Fibroblast of lung (primary cell): ENCODE measurements at regions not wholly inside any gene's neighbourhood (a gene's known extent, or its start where the extent isn't known, plus 50 kb on each side); places are given as distances from the start of the nearest gene placed in this dataset.

Experiments
- EZH2 ChIP-seq: IDR thresholded peaks from 2 replicates; pipeline ENCODE4 v1.5.1; 2012; ENCODE audit warnings: low read length, control low read depth, mild to moderate bottlenecking; ENCODE audit errors: missing control alignments
- TF ChIP-seq, protein P1 (sequence below), 2 donors: IDR thresholded peaks in 1 of 2; conservative IDR thresholded peaks in 1 of 2; 1 replicate in 1 of 2; 2 replicates in 1 of 2; pipeline ENCODE4 v1.5.1; 2011 to 2012; ENCODE audit warnings: low read length in 2 of 2, control low read depth in 1 of 2, inconsistent platforms in 1 of 2, low read depth in 1 of 2, mild to moderate bottlenecking in 1 of 2

DNA sequence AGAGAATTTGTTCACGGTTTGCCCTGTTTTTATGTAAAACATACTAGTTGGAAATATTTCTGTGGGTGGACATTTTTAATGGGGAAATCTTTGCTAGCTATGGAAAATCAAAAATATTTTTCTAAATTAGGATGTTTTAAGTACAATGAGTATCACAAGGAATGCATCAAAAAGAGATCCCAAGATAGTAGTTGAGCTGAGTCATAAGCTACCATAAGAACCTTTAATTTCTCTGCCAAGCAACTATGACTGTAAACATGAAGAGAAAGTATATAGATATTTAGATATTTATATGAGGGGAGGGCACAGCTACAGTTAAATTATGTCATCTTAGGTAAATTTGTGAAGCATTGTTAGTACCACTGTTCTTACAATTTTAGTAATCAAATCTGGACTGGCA, 646.2 kb downstream of the XIRP2 start:
- TF ChIP-seq, protein P1, sequence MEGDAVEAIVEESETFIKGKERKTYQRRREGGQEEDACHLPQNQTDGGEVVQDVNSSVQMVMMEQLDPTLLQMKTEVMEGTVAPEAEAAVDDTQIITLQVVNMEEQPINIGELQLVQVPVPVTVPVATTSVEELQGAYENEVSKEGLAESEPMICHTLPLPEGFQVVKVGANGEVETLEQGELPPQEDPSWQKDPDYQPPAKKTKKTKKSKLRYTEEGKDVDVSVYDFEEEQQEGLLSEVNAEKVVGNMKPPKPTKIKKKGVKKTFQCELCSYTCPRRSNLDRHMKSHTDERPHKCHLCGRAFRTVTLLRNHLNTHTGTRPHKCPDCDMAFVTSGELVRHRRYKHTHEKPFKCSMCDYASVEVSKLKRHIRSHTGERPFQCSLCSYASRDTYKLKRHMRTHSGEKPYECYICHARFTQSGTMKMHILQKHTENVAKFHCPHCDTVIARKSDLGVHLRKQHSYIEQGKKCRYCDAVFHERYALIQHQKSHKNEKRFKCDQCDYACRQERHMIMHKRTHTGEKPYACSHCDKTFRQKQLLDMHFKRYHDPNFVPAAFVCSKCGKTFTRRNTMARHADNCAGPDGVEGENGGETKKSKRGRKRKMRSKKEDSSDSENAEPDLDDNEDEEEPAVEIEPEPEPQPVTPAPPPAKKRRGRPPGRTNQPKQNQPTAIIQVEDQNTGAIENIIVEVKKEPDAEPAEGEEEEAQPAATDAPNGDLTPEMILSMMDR (conservative IDR thresholded peaks at IDR 0.05 in 1 of 2, IDR thresholded peaks at IDR 0.05 in 1 of 2; ENCODE audit: low read depth in 1 of 2, low read length in 2 of 2): no peak
- TF ChIP-seq EZH2: no peak
